ENCODE measurements at regions not wholly inside any gene's neighbourhood (a gene's known extent, or its start where the extent isn't known, plus 50 kb on each side); places are given as distances from the start of the nearest gene placed in this dataset.
"Not testable (repeated sequence)": the region's sequence is repeated elsewhere in the genome, so short reads cannot be mapped to it uniquely, and the experiment has no call there.

DNA sequence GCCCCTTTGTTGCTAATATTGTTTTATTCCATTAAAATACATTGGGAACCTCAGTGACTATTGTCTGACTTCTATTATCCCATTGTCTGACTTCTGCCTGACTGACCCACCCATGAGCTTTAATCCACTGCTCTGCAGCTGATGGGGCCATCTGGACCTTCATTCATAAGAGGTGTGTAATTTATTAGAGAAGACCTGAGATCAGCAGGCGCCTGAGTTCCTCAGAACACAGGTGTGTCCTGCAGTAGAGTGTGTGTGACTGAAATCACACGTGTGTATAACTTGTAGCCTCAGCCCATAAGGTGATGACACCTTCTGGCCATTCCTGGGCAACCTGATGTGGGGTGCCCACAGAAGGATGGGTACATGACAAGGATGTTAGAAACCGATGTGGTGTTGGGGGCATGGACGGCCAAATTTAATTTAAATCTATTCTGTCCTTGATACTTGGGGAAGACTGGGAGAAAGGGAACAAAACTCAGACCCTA is 821.0 kb downstream of the TMEM121 start:
- TF ChIP-seq, protein P1, sequence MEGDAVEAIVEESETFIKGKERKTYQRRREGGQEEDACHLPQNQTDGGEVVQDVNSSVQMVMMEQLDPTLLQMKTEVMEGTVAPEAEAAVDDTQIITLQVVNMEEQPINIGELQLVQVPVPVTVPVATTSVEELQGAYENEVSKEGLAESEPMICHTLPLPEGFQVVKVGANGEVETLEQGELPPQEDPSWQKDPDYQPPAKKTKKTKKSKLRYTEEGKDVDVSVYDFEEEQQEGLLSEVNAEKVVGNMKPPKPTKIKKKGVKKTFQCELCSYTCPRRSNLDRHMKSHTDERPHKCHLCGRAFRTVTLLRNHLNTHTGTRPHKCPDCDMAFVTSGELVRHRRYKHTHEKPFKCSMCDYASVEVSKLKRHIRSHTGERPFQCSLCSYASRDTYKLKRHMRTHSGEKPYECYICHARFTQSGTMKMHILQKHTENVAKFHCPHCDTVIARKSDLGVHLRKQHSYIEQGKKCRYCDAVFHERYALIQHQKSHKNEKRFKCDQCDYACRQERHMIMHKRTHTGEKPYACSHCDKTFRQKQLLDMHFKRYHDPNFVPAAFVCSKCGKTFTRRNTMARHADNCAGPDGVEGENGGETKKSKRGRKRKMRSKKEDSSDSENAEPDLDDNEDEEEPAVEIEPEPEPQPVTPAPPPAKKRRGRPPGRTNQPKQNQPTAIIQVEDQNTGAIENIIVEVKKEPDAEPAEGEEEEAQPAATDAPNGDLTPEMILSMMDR (conservative IDR thresholded peaks at IDR 0.05) = no peak
- no peak overlapping the region for H3K27ac ChIP-seq

DNA sequence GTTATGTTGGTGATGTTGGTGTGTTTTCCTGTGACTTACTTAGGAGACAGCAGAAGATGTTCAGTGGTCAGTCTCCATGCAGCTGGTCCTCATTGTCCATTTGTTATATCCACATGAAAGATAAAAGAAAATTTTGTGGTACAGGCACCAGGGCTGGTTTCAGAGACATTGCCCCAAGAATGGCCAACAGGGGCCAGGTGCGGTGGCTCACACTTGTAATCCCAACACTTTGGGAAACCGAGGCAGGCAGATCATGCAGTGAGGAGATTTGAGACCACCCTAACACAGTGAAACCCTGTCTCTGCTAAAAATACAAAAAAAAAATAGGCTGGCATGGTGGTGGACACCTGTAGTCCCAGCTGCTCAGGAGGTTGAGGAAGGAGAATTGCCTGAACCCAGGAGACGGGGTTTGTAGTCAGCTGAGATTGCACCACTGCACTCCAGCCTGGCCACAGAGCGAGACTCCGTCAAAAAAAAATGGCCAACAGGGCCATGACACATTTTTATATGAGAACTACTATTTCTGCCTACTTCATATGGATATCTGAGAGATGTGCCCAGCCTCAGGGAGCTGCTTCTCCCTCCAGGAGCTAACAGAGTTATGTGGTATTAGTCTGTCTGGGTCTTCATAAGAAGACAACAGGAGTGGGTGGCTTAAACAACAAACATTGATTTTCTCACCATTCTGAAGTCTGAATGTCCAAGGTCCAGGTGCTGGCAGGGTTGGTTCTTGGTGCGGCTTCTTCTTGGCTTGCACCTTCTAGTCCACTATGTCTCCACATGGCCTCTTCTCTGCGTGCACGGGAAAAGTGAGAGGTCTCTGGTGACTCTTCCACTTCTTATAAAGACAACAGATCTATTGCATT is 821.7 kb downstream of the TMEM121 start:
- TF ChIP-seq, protein P1 (conservative IDR thresholded peaks at IDR 0.05) = no peak
- no peak overlapping the region for H3K27ac ChIP-seq

GRCh38 chr14:106348873-106349540 is 822.6 kb downstream of the TMEM121 start:
- TF ChIP-seq, protein P1 (conservative IDR thresholded peaks at IDR 0.05) = peak; percentile 82
- not testable (repeated sequence) for H3K27ac ChIP-seq

DNA sequence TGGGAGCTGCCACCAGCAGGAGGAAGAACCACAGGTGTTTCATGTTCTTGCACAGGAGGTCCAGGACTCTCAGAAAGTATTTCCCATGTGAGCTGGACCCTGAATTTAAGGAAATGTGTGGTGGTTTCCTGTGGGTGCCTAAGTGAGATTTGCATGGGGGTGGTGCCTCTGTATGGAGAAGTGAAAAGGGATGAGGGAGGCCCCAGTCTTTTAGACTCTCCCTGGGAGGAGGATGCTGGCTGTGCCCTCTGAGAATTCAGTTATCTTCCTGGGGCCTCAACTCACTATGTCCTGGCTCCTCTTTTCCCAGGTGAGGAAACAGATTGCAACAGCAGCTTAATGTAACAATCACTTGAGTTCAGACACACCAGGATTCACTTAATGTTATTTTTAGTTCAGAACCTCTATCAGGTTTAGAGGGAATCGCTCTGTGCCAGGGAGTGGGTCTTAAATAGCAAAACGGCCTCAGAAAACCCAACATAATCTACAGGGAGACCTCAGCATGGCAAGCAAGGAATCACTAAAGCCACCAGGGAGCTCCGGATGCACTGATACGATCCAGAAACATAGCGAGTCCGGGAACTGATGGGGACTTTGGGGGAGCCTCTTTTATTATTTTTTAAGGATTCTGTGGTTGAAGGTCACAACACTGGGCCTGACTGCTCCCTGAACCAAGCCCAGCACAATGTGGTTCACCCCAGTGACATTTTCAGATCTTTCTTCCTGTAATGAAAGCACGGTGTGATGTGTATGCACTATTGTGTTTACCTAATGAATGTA is 823.5 kb downstream of the TMEM121 start:
- H3K27ac ChIP-seq = not testable (repeated sequence)

GRCh38 chr14:106355007-106355791 is 828.8 kb downstream of the TMEM121 start:
- not testable (repeated sequence) for H3K27ac ChIP-seq

DNA sequence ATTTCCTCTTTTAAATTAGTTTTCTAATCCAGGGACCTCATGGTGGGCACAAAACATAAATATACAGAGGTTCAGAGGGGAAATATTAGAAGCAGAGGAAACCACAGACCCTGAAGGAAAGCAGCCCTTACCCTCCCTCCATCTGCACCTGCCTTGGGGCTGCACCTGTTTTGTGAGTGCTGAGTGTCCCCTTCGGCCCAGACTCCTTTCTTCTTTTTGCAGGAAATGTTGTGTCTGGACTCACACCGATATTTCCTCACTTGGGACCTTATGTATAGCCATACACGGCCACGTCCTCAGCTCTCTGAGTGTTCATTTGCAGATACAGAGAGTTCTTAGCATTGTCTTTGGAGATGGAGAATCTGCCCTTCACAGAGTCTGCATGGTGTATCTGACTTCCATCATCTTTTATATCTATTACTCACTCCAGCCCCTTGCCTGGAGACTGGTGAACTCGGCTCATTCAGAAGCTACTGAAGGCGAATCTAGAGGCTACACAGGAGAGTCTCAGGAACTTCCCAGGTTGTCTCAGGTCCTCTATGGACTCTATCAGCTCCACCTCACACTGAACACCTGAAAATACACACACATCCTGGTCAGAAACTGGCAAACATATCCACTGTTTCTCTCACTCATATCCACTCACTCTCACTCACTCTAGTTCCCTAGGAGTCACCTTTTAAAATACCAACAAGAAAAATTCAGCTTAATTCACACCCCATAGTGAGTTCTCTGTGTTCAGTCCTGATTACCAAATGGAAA is 829.7 kb downstream of the TMEM121 start:
- not testable (repeated sequence) for H3K27ac ChIP-seq

DNA sequence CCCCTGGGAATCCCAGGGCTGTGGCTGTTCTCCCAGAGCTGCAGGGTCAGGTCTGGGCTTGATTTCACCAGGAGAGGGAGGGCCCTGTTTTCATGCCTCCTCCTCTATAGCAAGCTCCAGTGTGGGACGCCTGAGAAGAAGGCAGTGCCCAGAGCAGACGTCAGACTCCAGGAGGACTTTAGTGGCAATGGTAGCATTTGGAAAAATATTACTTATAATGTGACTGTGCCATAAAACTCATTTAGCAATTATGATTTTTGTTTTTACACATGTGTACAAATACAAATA is 830.2 kb downstream of the TMEM121 start:
- H3K27ac ChIP-seq = not testable (repeated sequence)

GRCh38 chr14:106359157-106359887 is 832.9 kb downstream of the TMEM121 start:
- not testable (repeated sequence) for H3K27ac ChIP-seq

GRCh38 chr14:106365371-106365770 is 839.0 kb downstream of the TMEM121 start:
- H3K27ac ChIP-seq = not testable (repeated sequence)

GRCh38 chr14:106365894-106366293 is 839.5 kb downstream of the TMEM121 start:
- not testable (repeated sequence) for H3K27ac ChIP-seq

DNA sequence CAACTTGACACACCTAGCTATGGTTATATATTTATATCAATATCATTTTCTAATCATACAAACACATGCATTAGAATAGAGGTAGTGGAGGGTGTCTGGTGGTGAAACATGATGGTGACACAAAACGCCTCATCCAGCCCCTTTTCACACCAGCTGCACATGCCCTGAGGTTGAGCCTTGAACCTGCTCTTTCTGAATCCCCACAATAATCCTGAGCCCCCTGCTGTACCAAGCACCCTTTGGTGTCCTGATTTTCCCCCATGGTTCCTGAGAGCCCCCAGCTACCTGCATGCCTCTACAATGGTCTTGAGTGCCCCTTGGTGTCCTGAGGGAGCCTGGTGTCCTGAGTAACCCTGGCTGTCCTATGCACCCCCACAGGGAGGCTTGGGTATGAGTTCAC is 840.6 kb downstream of the TMEM121 start:
- H3K27ac ChIP-seq = not testable (repeated sequence)

DNA sequence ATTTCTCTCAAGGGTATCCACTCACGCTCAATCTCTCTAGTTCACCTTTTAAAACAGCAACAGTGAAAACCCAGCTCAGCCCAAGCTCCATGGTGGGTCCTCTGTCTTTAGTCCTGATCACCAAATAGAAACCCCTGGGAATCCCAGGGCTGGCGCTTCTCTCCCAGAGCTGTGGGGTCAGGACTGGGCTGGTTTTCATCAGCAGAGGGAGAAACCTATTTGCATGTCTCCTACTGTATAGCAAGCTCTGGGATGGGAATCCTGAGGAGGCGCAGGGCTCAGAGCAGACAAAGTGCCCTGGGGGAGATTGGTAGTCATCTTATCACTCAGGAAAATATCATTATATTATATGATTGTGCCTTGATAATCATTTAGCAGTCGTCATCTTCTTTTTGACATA is 843.1 kb downstream of the TMEM121 start:
- not testable (repeated sequence) for H3K27ac ChIP-seq

Data from VCaP (cell line).